ENCODE measurements at regions not wholly inside any gene's neighbourhood (a gene's known extent, or its start where the extent isn't known, plus 50 kb on each side); places are given as distances from the start of the nearest gene placed in this dataset.
"Not testable (repeated sequence)": the region's sequence is repeated elsewhere in the genome, so short reads cannot be mapped to it uniquely, and the experiment has no call there.

- no peak for ATAC-seq
- peaks cover 41% of the 10 kb centered on the region for H3K27me3 Mint-ChIP-seq
Measured at GRCh38 chr3:127072971-127073783, 90.3 kb downstream of the PLXNA1 start.

DNA sequence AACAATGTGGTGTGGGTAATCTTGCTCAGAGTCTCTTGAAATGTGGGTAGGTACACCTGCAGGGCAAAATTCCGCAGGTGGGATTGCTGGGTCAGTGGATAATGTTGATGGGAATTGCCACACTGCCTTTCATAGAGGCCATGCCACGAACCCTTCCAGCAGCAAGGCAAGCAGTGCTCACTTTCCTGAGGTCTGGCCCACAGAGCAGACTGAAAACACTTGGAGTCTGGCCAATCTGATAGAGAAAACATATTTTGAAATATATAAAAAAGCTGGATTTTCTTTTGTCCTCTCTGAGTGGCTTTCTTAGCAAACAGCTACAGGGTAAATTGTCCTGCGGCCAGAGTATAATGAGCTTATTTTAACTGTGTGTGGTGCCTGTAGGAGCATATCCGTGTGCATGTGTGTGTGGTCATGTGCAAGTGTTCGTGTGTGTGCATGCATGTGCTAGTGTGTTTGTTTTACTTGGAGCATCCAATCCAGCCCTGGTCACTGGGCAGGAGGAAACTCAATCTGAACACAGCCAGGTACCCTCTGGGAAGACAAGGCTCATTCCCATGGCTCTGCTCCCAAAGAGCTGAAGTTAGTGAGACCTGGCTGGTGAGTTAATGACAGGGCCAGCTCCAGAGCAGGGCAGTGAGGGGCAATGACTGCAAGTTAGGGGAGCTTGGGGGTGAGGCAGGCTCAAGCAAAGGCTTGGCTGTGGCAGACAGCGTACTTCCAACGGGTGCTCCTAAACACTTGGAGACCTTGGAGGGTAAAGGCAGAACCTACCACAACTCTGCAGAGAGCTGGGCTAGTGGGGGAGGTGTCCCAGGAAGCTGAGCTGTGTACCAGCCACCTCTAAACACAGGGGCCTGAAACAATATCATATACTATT, 91.3 kb downstream of the PLXNA1 start:
- H3K27me3 Mint-ChIP-seq, result peaks cover 31% of the 10 kb centered on the region

More at GRCh38 chr3:127072971-127073783, 90.3 kb downstream of the PLXNA1 start:
- H3K9me3 Mint-ChIP-seq, result no peaks in the 10 kb centered on the region
- H3K4me1 Mint-ChIP-seq, result peaks cover 17% of the 10 kb centered on the region
- no peak overlapping the region for H3K4me3 Mint-ChIP-seq
- no peaks in the 10 kb centered on the region for H3K36me3 Mint-ChIP-seq
- no peak overlapping the region for H3K27ac Mint-ChIP-seq

GRCh38 chr3:127074900-127075360, 92.0 kb downstream of the PLXNA1 start:
- no peaks in the 10 kb centered on the region for H3K36me3 Mint-ChIP-seq
- H3K4me1 Mint-ChIP-seq, result peaks cover 17% of the 10 kb centered on the region
- peaks cover 27% of the 10 kb centered on the region for H3K27me3 Mint-ChIP-seq
- no peaks in the 10 kb centered on the region for H3K9me3 Mint-ChIP-seq
- no peak overlapping the region for H3K27ac Mint-ChIP-seq
- H3K4me3 Mint-ChIP-seq, result no peak overlapping the region
- peak; percentile 92 for ATAC-seq

More for the DNA sequence above, 91.3 kb downstream of the PLXNA1 start:
- peaks cover 17% of the 10 kb centered on the region for H3K4me1 Mint-ChIP-seq
- ATAC-seq, result no peak
- H3K4me3 Mint-ChIP-seq, result no peak overlapping the region
- no peaks in the 10 kb centered on the region for H3K9me3 Mint-ChIP-seq
- no peaks in the 10 kb centered on the region for H3K36me3 Mint-ChIP-seq
- no peak overlapping the region for H3K27ac Mint-ChIP-seq

- H3K27ac Mint-ChIP-seq, H3K9me3 Mint-ChIP-seq, ATAC-seq, H3K4me3 Mint-ChIP-seq, H3K36me3 Mint-ChIP-seq: not testable (repeated sequence)
- H3K4me1 Mint-ChIP-seq, result peaks cover 17% of the 10 kb centered on the region
- peaks cover 30% of the 10 kb centered on the region for H3K27me3 Mint-ChIP-seq
Measured at GRCh38 chr3:127076166-127076992, 93.5 kb downstream of the PLXNA1 start.

GRCh38 chr3:127077068-127077467, 94.2 kb downstream of the PLXNA1 start:
- peaks cover 31% of the 10 kb centered on the region for H3K27me3 Mint-ChIP-seq
- no peaks in the 10 kb centered on the region for H3K36me3 Mint-ChIP-seq
- H3K4me3 Mint-ChIP-seq, result no peak overlapping the region
- no peaks in the 10 kb centered on the region for H3K9me3 Mint-ChIP-seq
- peaks cover 17% of the 10 kb centered on the region for H3K4me1 Mint-ChIP-seq
- ATAC-seq, result no peak
- H3K27ac Mint-ChIP-seq, result no peak overlapping the region

- no peak for ATAC-seq
- no peaks in the 10 kb centered on the region for H3K36me3 Mint-ChIP-seq
- peaks cover 31% of the 10 kb centered on the region for H3K27me3 Mint-ChIP-seq
- no peak overlapping the region for H3K27ac Mint-ChIP-seq
- H3K9me3 Mint-ChIP-seq, result no peaks in the 10 kb centered on the region
- peaks cover 17% of the 10 kb centered on the region for H3K4me1 Mint-ChIP-seq
- no peak overlapping the region for H3K4me3 Mint-ChIP-seq
Measured at GRCh38 chr3:127077505-127078064, 94.7 kb downstream of the PLXNA1 start.

- no peaks in the 10 kb centered on the region for H3K9me3 Mint-ChIP-seq
- H3K27me3 Mint-ChIP-seq, result peaks cover 31% of the 10 kb centered on the region
- no peak overlapping the region for H3K4me3 Mint-ChIP-seq
- ATAC-seq, result no peak
- H3K4me1 Mint-ChIP-seq, result peaks cover 17% of the 10 kb centered on the region
- no peak overlapping the region for H3K27ac Mint-ChIP-seq
- no peaks in the 10 kb centered on the region for H3K36me3 Mint-ChIP-seq
Measured at GRCh38 chr3:127078626-127079025, 95.7 kb downstream of the PLXNA1 start.

- H3K27me3 Mint-ChIP-seq, result peaks cover 32% of the 10 kb centered on the region
- H3K36me3 Mint-ChIP-seq, result no peaks in the 10 kb centered on the region
- H3K27ac Mint-ChIP-seq, result no peak overlapping the region
- H3K4me3 Mint-ChIP-seq, result no peak overlapping the region
- no peaks in the 10 kb centered on the region for H3K9me3 Mint-ChIP-seq
- peaks cover 15% of the 10 kb centered on the region for H3K4me1 Mint-ChIP-seq
- ATAC-seq, result no peak
Measured at GRCh38 chr3:127079211-127079610, 96.3 kb downstream of the PLXNA1 start.

GRCh38 chr3:127081001-127081720, 98.2 kb downstream of the PLXNA1 start:
- peaks cover 39% of the 10 kb centered on the region for H3K27me3 Mint-ChIP-seq
- no peak overlapping the region for H3K4me3 Mint-ChIP-seq
- H3K4me1 Mint-ChIP-seq, result no peaks in the 10 kb centered on the region
- ATAC-seq, result no peak
- H3K27ac Mint-ChIP-seq, result no peak overlapping the region
- H3K36me3 Mint-ChIP-seq, result no peaks in the 10 kb centered on the region
- H3K9me3 Mint-ChIP-seq, result no peaks in the 10 kb centered on the region

GRCh38 chr3:127082066-127082465, 99.2 kb downstream of the PLXNA1 start:
- no peak for ATAC-seq
- H3K4me1 Mint-ChIP-seq, result no peaks in the 10 kb centered on the region
- H3K27me3 Mint-ChIP-seq, result peaks cover 33% of the 10 kb centered on the region
- no peak overlapping the region for H3K4me3 Mint-ChIP-seq
- H3K9me3 Mint-ChIP-seq, result no peaks in the 10 kb centered on the region
- H3K27ac Mint-ChIP-seq, result no peak overlapping the region
- H3K36me3 Mint-ChIP-seq, result no peaks in the 10 kb centered on the region

DNA sequence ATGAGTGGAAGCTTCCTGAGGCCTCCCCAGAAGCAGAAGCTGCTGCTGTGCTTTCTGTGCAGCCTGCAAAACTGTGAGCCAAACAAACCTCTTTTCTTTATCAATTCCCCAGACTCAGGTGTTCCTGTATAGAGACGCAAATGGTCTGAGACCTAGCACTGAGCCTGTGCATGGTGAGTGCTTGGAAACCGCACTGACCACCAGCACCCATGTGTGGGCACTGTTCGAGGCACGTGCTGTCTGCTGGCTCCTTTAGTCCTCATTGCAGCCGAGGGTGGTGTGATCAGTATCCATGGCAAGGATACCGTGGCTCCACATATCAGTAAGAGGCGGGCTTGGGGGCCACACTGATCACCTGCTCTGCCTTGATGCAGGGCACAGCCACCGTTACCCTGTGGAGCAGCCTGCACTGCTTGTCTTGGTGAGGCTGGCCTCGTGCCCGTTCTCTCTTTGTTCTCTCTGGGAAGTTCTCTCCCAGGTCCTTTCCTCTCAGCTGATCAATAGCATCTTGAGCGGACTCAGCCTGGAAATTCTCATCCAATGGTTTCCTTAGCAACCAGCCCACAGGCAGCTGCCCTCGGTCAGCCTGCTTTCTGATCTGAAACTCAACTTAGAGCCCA, 101.0 kb downstream of the PLXNA1 start:
- ATAC-seq, result no peak
- Mint-ChIP-seq H3K27me3 (peaks cover 47% of the 10 kb centered on the region), H3K4me1 (no peaks in the 10 kb centered on the region), H3K27ac (no peak overlapping the region), H3K4me3 (no peak overlapping the region), H3K36me3 (no peaks in the 10 kb centered on the region), H3K9me3 (no peaks in the 10 kb centered on the region)

GRCh38 chr3:127084401-127084990, 101.6 kb downstream of the PLXNA1 start:
- H3K9me3 Mint-ChIP-seq, result no peaks in the 10 kb centered on the region
- no peak overlapping the region for H3K27ac Mint-ChIP-seq
- ATAC-seq, result no peak
- no peaks in the 10 kb centered on the region for H3K36me3 Mint-ChIP-seq
- peaks cover 53% of the 10 kb centered on the region for H3K27me3 Mint-ChIP-seq
- no peaks in the 10 kb centered on the region for H3K4me1 Mint-ChIP-seq
- H3K4me3 Mint-ChIP-seq, result no peak overlapping the region

DNA sequence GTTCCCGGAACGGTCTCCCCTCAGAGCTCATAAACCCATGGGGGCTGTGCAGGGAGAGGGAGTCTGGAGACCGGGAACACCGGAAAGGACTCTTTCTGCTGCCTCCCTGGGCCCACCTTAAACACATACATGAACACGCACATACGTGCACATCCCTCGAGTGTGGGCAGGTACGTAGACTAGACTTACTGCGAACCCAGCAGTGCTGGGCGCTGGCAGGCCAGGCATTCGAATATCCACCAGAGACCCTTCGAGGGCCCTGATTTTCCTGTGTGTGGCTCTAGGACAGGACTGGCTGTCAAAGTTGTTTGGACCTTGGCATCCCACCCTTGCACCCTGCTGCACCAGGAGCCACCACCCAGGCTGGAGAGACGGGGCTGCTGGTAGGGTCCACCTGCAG, 102.7 kb downstream of the PLXNA1 start:
- no peak for ATAC-seq
- Mint-ChIP-seq H3K27me3 (peaks cover 55% of the 10 kb centered on the region), H3K9me3 (no peaks in the 10 kb centered on the region), H3K36me3 (no peaks in the 10 kb centered on the region), H3K4me3 (no peak overlapping the region), H3K27ac (no peak overlapping the region), H3K4me1 (no peaks in the 10 kb centered on the region)

All from stimulated activated memory B cell treated with anti-CD40 and anti-IgM and Interleukin-4, amounts not matched to agents 10 μg/mL and 1 μg/mL and 100 μg/mL, for 72 hours (primary cell).